Neutrophil (primary cell): ENCODE measurements at regions not wholly inside any gene's neighbourhood (a gene's known extent, or its start where the extent isn't known, plus 50 kb on each side); places are given as distances from the start of the nearest gene placed in this dataset.

Experiments
- H3K27ac ChIP-seq: fragments of 200-600 bp; sonication (generic); 2 replicates; pipeline ENCODE4 v1.5.1; 2016; ENCODE audit warnings: mild to moderate bottlenecking, moderate library complexity
- H3K27me3 ChIP-seq: fragments of 200-600 bp; sonication (generic); 2 replicates; pipeline ENCODE4 v1.6.0; 2016; ENCODE audit warnings: mild to moderate bottlenecking
- H3K36me3 ChIP-seq: fragments of 200-600 bp; sonication (generic); 2 replicates; pipeline ENCODE4 v1.5.1; 2017
- H3K4me1 ChIP-seq, 2 experiments: fragments of 200-600 bp in 1 of 2; sonication (generic) in 1 of 2; 1 replicate in 1 of 2; 2 replicates in 1 of 2; pipeline versions ENCODE4 v1.5.1 to v1.6.1; 2013 to 2016; ENCODE audit warnings: low read depth in 1 of 2, low read length in 1 of 2, mild to moderate bottlenecking in 1 of 2, moderate library complexity in 1 of 2; ENCODE audit not compliant: control insufficient read depth in 1 of 2, insufficient read depth in 1 of 2
- H3K4me3 ChIP-seq, 2 experiments: fragments of 200-600 bp in 1 of 2; sonication (generic) in 1 of 2; 1 replicate in 1 of 2; 2 replicates in 1 of 2; pipeline ENCODE4 v1.5.1; 2013 to 2016; ENCODE audit warnings: low read depth in 1 of 2, low read length in 1 of 2, mild to moderate bottlenecking in 1 of 2, moderate library complexity in 1 of 2
- H3K9me3 ChIP-seq: fragments of 200-600 bp; sonication (generic); 2 replicates; pipeline ENCODE4 v1.5.1; 2016
- TF ChIP-seq, protein P1 (sequence below): fragments of 200-600 bp; sonication (generic); IDR thresholded peaks from 2 replicates; pipeline ENCODE4 v1.5.1; 2016; ENCODE audit warnings: antibody characterized with exemption

DNA sequence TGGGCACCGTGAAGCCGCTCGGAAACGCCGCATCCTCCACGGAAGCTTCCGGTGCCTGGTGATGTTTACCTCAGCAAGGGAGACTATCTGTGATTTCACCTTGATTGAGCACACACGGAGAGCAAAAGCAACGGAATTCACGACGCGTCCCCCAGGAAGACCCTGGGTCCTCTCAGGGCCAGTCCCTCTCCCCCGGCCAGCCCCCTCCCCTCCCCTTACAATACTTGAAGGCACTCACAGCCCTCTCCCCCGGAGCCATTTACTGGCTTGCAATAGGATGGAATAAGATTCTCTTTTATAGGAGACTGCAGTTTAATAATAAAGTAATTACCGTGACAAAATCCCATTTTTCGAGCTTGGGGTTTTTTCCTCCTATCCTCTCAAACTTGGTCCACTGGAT, 104.7 kb downstream of the ENGASE start:
- Histone ChIP-seq H3K27me3 (peaks cover 40% of the 10 kb centered on the region), H3K4me3 (no peak overlapping the region), H3K27ac (no peak overlapping the region), H3K4me1 (peaks cover 0 to 15% of the 10 kb centered on the region in 2 experiments), H3K9me3 (no peaks in the 10 kb centered on the region), H3K36me3 (no peaks in the 10 kb centered on the region)
- TF ChIP-seq, protein P1, sequence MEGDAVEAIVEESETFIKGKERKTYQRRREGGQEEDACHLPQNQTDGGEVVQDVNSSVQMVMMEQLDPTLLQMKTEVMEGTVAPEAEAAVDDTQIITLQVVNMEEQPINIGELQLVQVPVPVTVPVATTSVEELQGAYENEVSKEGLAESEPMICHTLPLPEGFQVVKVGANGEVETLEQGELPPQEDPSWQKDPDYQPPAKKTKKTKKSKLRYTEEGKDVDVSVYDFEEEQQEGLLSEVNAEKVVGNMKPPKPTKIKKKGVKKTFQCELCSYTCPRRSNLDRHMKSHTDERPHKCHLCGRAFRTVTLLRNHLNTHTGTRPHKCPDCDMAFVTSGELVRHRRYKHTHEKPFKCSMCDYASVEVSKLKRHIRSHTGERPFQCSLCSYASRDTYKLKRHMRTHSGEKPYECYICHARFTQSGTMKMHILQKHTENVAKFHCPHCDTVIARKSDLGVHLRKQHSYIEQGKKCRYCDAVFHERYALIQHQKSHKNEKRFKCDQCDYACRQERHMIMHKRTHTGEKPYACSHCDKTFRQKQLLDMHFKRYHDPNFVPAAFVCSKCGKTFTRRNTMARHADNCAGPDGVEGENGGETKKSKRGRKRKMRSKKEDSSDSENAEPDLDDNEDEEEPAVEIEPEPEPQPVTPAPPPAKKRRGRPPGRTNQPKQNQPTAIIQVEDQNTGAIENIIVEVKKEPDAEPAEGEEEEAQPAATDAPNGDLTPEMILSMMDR = no peak

DNA sequence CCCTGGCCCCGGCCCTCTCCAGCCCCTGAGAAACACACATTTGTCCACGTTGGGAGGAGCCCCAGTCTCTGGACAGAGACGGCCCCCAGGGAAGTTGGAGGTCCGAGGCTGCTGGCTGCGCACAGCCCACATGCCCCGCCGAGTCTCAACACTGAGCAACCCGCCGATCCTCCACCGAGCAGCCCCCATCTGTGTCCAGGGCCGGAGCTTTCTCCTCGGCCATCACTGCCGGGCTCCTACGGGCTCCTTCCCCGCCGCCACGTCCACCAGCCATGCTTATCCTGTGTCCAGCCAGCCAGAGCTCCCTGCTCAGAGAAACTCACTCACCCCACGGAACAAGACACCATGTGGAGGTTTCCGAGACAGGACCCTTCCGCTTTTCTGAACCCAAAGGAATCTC, 103.3 kb downstream of the ENGASE start:
- Histone ChIP-seq H3K36me3 (no peaks in the 10 kb centered on the region), H3K4me1 (peaks cover 0 to 6% of the 10 kb centered on the region in 2 experiments), H3K27me3 (peaks cover 27% of the 10 kb centered on the region), H3K9me3 (no peaks in the 10 kb centered on the region), H3K27ac (no peak overlapping the region), H3K4me3 (no peak overlapping the region)
- TF ChIP-seq, protein P1 = no peak

DNA sequence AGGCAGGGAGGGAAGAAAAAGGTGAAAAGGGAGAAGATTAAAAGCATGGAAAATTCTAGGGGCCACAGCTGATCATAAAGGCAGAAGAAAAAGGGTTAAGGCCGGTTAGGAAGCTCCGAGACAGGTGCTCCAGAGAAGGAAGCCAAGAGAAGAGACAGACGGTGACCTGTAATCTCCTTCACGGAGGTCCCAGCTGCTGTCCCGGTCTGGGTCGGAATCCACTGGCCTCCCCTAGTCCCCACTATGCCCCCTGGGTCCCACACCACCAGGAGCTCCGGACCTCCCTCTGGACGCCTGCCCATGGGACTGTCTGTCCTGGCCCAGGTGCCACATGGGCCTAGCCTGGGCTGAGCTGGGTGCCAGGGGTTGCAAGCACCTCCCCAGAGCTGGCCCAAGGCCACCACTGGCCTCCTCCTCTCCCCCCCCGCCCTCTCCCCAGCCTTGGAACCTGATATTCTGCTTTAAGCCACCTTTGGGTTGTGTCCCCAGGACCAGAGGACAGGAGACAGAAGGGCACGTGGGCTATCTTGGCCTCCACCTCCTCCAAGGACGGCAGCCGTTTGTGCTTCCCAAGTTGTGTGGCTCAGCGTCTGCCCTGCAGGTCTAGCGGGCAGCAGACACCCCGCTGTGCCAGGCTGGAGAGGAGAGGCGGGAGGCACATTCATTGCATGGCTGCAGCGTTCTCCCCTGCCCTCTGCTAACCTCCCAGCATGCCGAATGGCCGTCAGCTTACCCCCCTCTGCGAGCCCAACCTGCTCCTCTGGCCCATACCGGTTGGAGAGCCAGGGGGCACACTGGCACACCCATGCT, 102.4 kb downstream of the ENGASE start:
- Histone ChIP-seq H3K27me3 (peaks cover 18% of the 10 kb centered on the region), H3K4me1 (peaks cover 0 to 6% of the 10 kb centered on the region in 2 experiments), H3K36me3 (no peaks in the 10 kb centered on the region), H3K4me3 (no peak overlapping the region), H3K9me3 (no peaks in the 10 kb centered on the region), H3K27ac (no peak overlapping the region)
- TF ChIP-seq, protein P1 = no peak

DNA sequence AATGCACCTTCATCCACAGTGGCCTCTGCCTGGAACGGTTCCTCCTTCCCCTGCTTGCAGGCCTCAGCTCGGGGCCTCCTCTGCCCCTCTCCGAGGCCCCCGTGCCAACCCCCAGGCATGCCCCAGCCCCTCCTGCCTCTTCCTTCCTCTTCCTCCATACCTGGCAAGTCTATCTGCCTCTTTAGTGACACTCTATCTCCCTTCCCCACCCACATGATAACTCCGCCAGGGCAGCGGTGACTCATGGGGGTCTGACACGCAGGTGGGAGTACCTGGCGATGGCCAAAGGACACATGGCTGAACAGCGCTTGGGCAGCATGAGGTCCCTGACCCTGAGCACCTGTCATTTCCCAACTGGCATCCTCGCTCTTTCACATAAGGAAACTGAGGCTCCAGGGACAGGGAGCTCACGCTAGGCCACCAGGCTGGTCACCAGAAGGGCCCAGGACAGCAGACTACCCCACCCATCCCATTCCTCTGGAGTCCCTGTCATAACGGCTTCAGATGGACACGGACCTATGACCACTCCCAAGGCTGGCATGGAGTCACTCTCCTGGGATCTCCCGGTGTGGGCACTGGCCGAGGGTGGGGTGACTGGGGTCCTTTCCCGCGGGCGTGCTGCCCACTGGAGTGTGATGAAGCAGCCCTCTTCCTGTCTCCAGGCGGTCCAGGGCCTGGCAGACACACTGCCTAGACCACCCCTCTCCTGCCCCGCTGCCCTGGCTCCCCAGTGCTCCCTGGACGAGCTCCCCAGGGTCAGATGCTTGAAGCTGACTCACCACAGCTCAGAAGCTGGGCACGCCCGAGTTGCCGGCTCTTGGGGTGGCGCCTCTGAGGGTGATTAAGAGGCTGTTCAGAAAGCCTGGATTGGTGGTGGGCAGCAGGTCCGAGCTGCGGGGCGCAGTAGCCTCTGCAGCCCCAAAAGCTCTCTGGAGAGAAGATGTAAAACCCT, 100.6 kb downstream of the ENGASE start:
- peaks cover 0 to 12% of the 10 kb centered on the region in 2 experiments for H3K4me1 ChIP-seq
- no peaks in the 10 kb centered on the region for H3K9me3 ChIP-seq
- H3K4me3 ChIP-seq = no peak overlapping the region
- no peaks in the 10 kb centered on the region for H3K36me3 ChIP-seq
- no peak overlapping the region for H3K27ac ChIP-seq
- TF ChIP-seq, protein P1 = no peak
- no peaks in the 10 kb centered on the region for H3K27me3 ChIP-seq

DNA sequence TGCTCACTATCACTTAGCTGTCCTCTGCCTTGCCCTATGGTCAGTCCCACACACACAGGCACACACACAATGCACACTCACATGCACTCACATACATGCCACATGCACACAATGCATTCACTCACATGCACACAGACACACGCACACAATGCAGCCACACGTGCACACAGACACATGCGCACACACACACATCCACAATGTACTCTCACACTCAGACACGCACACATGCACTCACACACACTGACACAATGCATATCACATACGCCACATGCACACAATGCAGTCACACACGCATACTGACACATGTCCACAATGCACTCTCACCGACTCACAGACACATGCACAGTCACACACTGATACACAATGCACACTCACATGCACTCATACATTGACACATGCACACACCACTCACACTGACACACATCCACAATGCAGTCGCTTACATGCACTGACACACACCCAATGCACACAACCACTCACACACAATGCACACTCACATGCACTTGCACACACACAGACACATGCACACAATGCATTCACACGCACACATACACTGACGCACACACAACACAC, 99.7 kb downstream of the ENGASE start:
- H3K9me3 ChIP-seq = no peaks in the 10 kb centered on the region
- TF ChIP-seq, protein P1 = no peak
- no peak overlapping the region for H3K27ac ChIP-seq
- H3K36me3 ChIP-seq = no peaks in the 10 kb centered on the region
- peaks cover 0 to 12% of the 10 kb centered on the region in 2 experiments for H3K4me1 ChIP-seq
- no peak overlapping the region for H3K4me3 ChIP-seq
- no peaks in the 10 kb centered on the region for H3K27me3 ChIP-seq
